ENCODE measurements at regions not wholly inside any gene's neighbourhood (a gene's known extent, or its start where the extent isn't known, plus 50 kb on each side); places are given as distances from the start of the nearest gene placed in this dataset.

GRCh38 chr9:18421391-18421790 is 52.6 kb upstream of the ADAMTSL1 start:
- no peak for DNase-seq
- intact Hi-C loops (cut with DNase I), result no loop called here

DNA sequence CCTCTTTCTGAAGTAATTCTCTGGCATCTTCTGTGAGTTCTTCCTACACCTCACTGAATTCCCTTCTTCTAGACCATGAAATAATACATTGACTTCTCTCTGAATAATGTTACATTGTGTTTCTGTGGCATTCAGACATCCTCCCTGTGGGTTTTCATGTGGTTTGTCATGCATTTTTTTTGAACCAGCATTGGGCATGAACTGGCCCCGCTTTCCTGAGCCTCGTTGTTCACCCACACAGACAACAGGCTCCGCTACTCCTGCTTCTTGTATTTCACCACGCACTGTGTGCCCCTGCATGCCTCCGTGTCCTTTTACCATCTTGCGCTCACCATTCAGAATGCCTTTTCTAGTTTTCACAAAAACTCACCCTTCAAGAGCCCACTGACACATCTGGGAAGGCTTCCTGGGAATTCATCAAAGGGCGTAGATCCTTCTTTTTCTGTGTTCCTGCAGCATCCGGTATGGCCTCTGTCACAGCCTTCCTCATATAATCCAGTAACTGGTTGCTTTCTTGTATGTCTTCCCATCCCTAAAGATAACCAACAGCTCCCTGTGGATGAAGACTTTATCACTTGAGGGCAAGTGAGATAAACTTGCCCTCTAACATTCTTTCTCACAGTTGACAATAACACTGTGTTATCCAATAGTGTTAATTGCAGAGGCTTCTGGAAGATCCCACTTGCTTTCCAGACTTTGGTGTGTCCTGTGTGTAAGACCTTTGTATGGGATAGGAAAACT is 51.5 kb upstream of the ADAMTSL1 start:
- intact Hi-C loops (cut with DNase I), result no loop called here
- DNase-seq, result no peak

GRCh38 chr9:18423791-18424531 is 50.0 kb upstream of the ADAMTSL1 start:
- intact Hi-C loops (cut with DNase I), result no loop called here
- DNase-seq, result no peak
